GM12878 (cell line): ENCODE measurements at regions not wholly inside any gene's neighbourhood (a gene's known extent, or its start where the extent isn't known, plus 50 kb on each side); places are given as distances from the start of the nearest gene placed in this dataset.
A peak's percentile ranks its signal among the peaks of the same experiment; 100 is the strongest.

Experiments
- ATAC-seq: fragments of 200-7000 bp; cut with Tn5 transposase; 3 replicates; pipeline ENCODE4 v1.9.1; 2020; ENCODE audit warnings: mild to moderate bottlenecking, moderate library complexity
- BruUV-seq: library from RNA; stranded (reverse); fragments of 400-500 nt; replicated peaks from 2 replicates; lab custom pipeline; 2021; lab: Mats Ljungman, UMichigan
- CTCF ChIA-PET: fragments of 300-600 bp; sonication (Branson Sonifier 250); formaldehyde crosslinking; extraction: SDS; loops from one replicate; lab custom pipeline; 2021; ENCODE audit warnings: inconsistent platforms; lab: Yijun Ruan, JAX
- POLR2A ChIA-PET: fragments of 350-600 bp; formaldehyde crosslinking; extraction: SDS; loops from one replicate; lab custom pipeline; 2021; ENCODE audit warnings: inconsistent platforms; lab: Charles Lee
- RAD21 ChIA-PET: fragments of 300-600 bp; sonication (Branson Sonifier 250); formaldehyde crosslinking; loops from one replicate; lab custom pipeline; 2023; ENCODE audit warnings: antibody characterized with exemption; ENCODE audit not compliant: unreplicated experiment; lab: Charles Lee
- SMC1A ChIA-PET: fragments of 300-600 bp; sonication (Branson Sonifier 250); formaldehyde crosslinking; loops from one replicate; lab custom pipeline; 2023; ENCODE audit not compliant: unreplicated experiment, uncharacterized antibody; lab: Charles Lee
- DNase-seq: peaks from one replicate; pipeline ENCODE4 v3.0.0-alpha.2; 2011; ENCODE audit warnings: low read depth, low spot score
- FAIRE-seq: peaks from 3 replicates; lab custom pipeline; 2011; peaks lifted over from hg19 to GRCh38; lab: Jason Lieb, UNC
- H2AFZ ChIP-seq: 2 replicates; pipeline ENCODE4 v1.6.0; 2011; ENCODE audit warnings: low read depth, low read length, control low read depth; ENCODE audit not compliant: control insufficient read depth
- H3K27ac ChIP-seq: 2 replicates; pipeline ENCODE4 v1.5.1; 2011; ENCODE audit warnings: control low read depth; ENCODE audit not compliant: control insufficient read depth, insufficient read depth
- H3K27me3 ChIP-seq, 2 experiments: replicated peaks in 1 of 2; 2 replicates each; pipeline versions ENCODE4 v1.6.0 to v1.6.1; 2011; ENCODE audit warnings: low read length in 1 of 2; ENCODE audit not compliant: control insufficient read depth in 2 of 2, insufficient read depth in 2 of 2
- H3K36me3 ChIP-seq, 2 experiments: 2 replicates each; pipeline ENCODE4 v1.5.1; 2011; ENCODE audit warnings: low read length in 1 of 2; ENCODE audit not compliant: control insufficient read depth in 2 of 2, insufficient read depth in 2 of 2
- H3K4me1 ChIP-seq: 2 replicates; pipeline ENCODE4 v1.6.1; 2011; ENCODE audit warnings: mild to moderate bottlenecking, low read length, moderate library complexity, mixed read lengths; ENCODE audit not compliant: control insufficient read depth, insufficient read depth
- H3K4me2 ChIP-seq: 2 replicates; pipeline ENCODE4 v1.6.0; 2011; ENCODE audit warnings: control low read depth; ENCODE audit not compliant: control insufficient read depth, insufficient read depth
- H3K4me3 ChIP-seq: fragments of 200-600 bp; sonication (generic); 2 replicates; pipeline ENCODE4 v1.5.1; 2016
- H3K79me2 ChIP-seq: 2 replicates; pipeline ENCODE4 v1.6.0; 2011; ENCODE audit warnings: low read length; ENCODE audit not compliant: control insufficient read depth, insufficient read depth
- H3K9ac ChIP-seq: 2 replicates; pipeline ENCODE4 v1.8.0; 2011; ENCODE audit warnings: low read length, control low read depth, mixed read lengths; ENCODE audit not compliant: control insufficient read depth, insufficient read depth
- H3K9me3 ChIP-seq: replicated peaks from 3 replicates; pipeline ENCODE4 v1.5.1; 2011; ENCODE audit warnings: mild to moderate bottlenecking, low read length; ENCODE audit not compliant: control insufficient read depth, insufficient read depth
- H4K20me1 ChIP-seq: 2 replicates; pipeline ENCODE4 v1.6.0; 2011; ENCODE audit not compliant: control insufficient read depth, insufficient read depth
- BACH1 ChIP-seq: fragments of 450-650 bp; IDR thresholded peaks from 2 replicates; pipeline ENCODE4 v1.6.1; 2017; ENCODE audit warnings: mild to moderate bottlenecking, borderline replicate concordance
- CTCF ChIP-seq, 3 experiments: IDR thresholded peaks in 2 of 3; conservative IDR thresholded peaks in 1 of 3; 2 replicates each; pipeline ENCODE4 v1.5.1; 2011; ENCODE audit warnings: low read depth in 3 of 3, low read length in 3 of 3, mild to moderate bottlenecking in 3 of 3, control low read depth in 2 of 3, moderate library complexity in 2 of 3, inconsistent platforms in 1 of 3, mixed read lengths in 1 of 3; ENCODE audit not compliant: control insufficient read depth in 2 of 3, insufficient read depth in 1 of 3; ENCODE audit errors: extremely low read depth in 1 of 3
- IRF4 ChIP-seq: IDR thresholded peaks from 2 replicates; pipeline ENCODE4 v1.6.1; 2011; ENCODE audit warnings: low read depth, low read length
- IRF5 ChIP-seq: fragments of 450-650 bp; IDR thresholded peaks from 2 replicates; pipeline ENCODE4 v1.6.1; 2017; ENCODE audit warnings: borderline replicate concordance
- MAX ChIP-seq: IDR thresholded peaks from 2 replicates; pipeline ENCODE4 v1.6.1; 2012; ENCODE audit warnings: low read depth, low read length, improper control_type of control experiment
- MYC ChIP-seq: IDR thresholded peaks from 2 replicates; pipeline ENCODE4 v1.6.1; 2011; ENCODE audit warnings: mild to moderate bottlenecking, low read length, moderate library complexity, inconsistent platforms; ENCODE audit not compliant: insufficient read depth, insufficient replicate concordance, insufficient read length, severe bottlenecking
- NR2C2 ChIP-seq: IDR thresholded peaks from 2 replicates; pipeline ENCODE4 v1.6.1; 2011; ENCODE audit warnings: borderline replicate concordance, low read depth; ENCODE audit not compliant: control insufficient read depth, insufficient read length
- POLR2AphosphoS5 ChIP-seq: IDR thresholded peaks from 2 replicates; pipeline ENCODE4 v1.6.1; 2011; ENCODE audit warnings: mild to moderate bottlenecking, low read length, inconsistent platforms
- SREBF1 ChIP-seq: IDR thresholded peaks from 2 replicates; pipeline ENCODE4 v1.6.1; 2012; ENCODE audit warnings: mild to moderate bottlenecking, low read length
- STAT3 ChIP-seq: IDR thresholded peaks from 2 replicates; pipeline ENCODE4 v1.6.1; 2011; ENCODE audit warnings: low read depth, low read length, improper control_type of control experiment
- SUPT20H ChIP-seq: IDR thresholded peaks from 2 replicates; pipeline ENCODE4 v1.6.1; 2011; ENCODE audit warnings: low read depth, mild to moderate bottlenecking, low read length, moderate library complexity, borderline replicate concordance; ENCODE audit not compliant: control insufficient read depth
- TARDBP ChIP-seq: IDR thresholded peaks from 2 replicates; pipeline ENCODE4 v1.6.1; 2016; ENCODE audit warnings: borderline replicate concordance
- ZBTB33 ChIP-seq: fragments of 450-650 bp; IDR thresholded peaks from 2 replicates; pipeline ENCODE4 v1.6.1; 2017; ENCODE audit warnings: mild to moderate bottlenecking
- WGBS: methylation state at CpG from one replicate; pipeline ENCODE4 v1.1.6; 2016; ENCODE audit warnings: low lambda C conversion rate; ENCODE audit not compliant: insufficient replicate concordance, insufficient coverage; ENCODE audit errors: missing lambda C conversion rate; 5-methylcytosine and 5-hydroxymethylcytosine counted together
- in situ Hi-C: fragments of 300-500 bp; cut with MboI; formaldehyde crosslinking; loops from 9 replicates; pipeline ENCODE4 v1.14.3; 2018; ENCODE audit warnings: mixed read lengths
- intact Hi-C: fragments of 100-400 bp; cut with micrococcal nuclease; formaldehyde crosslinking; loops from one replicate; pipeline ENCODE4 v1.14.2; 2022; ENCODE audit not compliant: unreplicated experiment

GRCh38 chr6:27847706-27848105, 64.5 kb downstream of the OR2B2 start:
- SMC1A ChIA-PET, result no interaction called here
- no peak overlapping the region for H3K9ac ChIP-seq
- no TSS peak for BruUV-seq

GRCh38 chr6:27840572-27840971, 71.6 kb downstream of the OR2B2 start:
- H3K79me2 ChIP-seq, result peaks cover 35% of the 10 kb centered on the region
- no peak for FAIRE-seq
- in situ Hi-C loops (no loop called here), intact Hi-C loops (no loop called here)
- H3K27ac ChIP-seq, result no peak overlapping the region
- H3K4me1 ChIP-seq, result no peaks in the 10 kb centered on the region
- H3K4me3 ChIP-seq, result 0 out of 2 replicates have a peak overlapping the region, but pooled peaks have one; percentile 87
- H3K9me3 ChIP-seq, result no peaks in the 10 kb centered on the region
- SMC1A ChIA-PET, result interaction anchor here (3.5 kb wide), 1 partner anchor 49 kb away, joined by 17 read pairs; a partner anchor contains a TSS
- no peak overlapping the region for H3K4me2 ChIP-seq
- RAD21 ChIA-PET, result no interaction called here
- no peaks in the 10 kb centered on the region; a peak in 1 of 4 replicates for H3K36me3 ChIP-seq
- H3K27me3 ChIP-seq, result no peaks in the 10 kb centered on the region
- CTCF ChIA-PET, result no interaction called here
- no peak for DNase-seq
- no peak overlapping the region for H2AFZ ChIP-seq
- 98% methylated on average over 3 of the region's 3 CpGs for WGBS
- POLR2A ChIA-PET, result no interaction called here
- BruUV-seq, result no TSS peak
- peak overlapping the region; percentile 96; the same call in 1 of the 2 replicates for H3K9ac ChIP-seq
- ATAC-seq, result no peak
- no peaks in the 10 kb centered on the region for H4K20me1 ChIP-seq
- no peak for TF ChIP-seq TARDBP
- TF ChIP-seq STAT3, result no peak
- no peak for TF ChIP-seq NR2C2
- no peak for TF ChIP-seq ZBTB33
- no peak for TF ChIP-seq SREBF1
- TF ChIP-seq IRF5, result no peak
- no peak for TF ChIP-seq MYC
- TF ChIP-seq CTCF (IDR thresholded peaks at IDR 0.05 in 2 of 3, conservative IDR thresholded peaks at IDR 0.05 in 1 of 3; ENCODE audit: control insufficient read depth in 2 of 3, extremely low read depth in 1 of 3, insufficient read depth in 1 of 3, low read depth in 3 of 3, low read length in 3 of 3), result no peak
- no peak for TF ChIP-seq IRF4

More at GRCh38 chr6:27847706-27848105, 64.5 kb downstream of the OR2B2 start:
- Histone ChIP-seq H3K79me2 (no peaks in the 10 kb centered on the region), H3K9me3 (no peaks in the 10 kb centered on the region), H2AFZ (no peak overlapping the region), H3K27ac (no peak overlapping the region), H3K36me3 (no peaks in the 10 kb centered on the region), H4K20me1 (no peaks in the 10 kb centered on the region), H3K4me2 (no peak overlapping the region)
- intact Hi-C loops, result no loop called here
- RAD21 ChIA-PET, result no interaction called here
- no peak for ATAC-seq
- 95% methylated on average over 3 of the region's 3 CpGs for WGBS
- POLR2A ChIA-PET, result no interaction called here
- CTCF ChIA-PET, result no interaction called here
- no peak for DNase-seq
- in situ Hi-C loops, result no loop called here
- TF ChIP-seq SUPT20H, result no peak
- no peak for TF ChIP-seq NR2C2
- TF ChIP-seq BACH1, result no peak
- TF ChIP-seq POLR2AphosphoS5, result no peak
- TF ChIP-seq MAX, result no peak
- TF ChIP-seq, all 136 proteins: peak for 0
- no peak for FAIRE-seq
- H3K4me3 ChIP-seq, result no peak overlapping the region
- no peaks in the 10 kb centered on the region for H3K27me3 ChIP-seq
- no peaks in the 10 kb centered on the region for H3K4me1 ChIP-seq
